ENCODE measurements at regions not wholly inside any gene's neighbourhood (a gene's known extent, or its start where the extent isn't known, plus 50 kb on each side); places are given as distances from the start of the nearest gene placed in this dataset.

- DNase-seq (ENCODE audit: low read depth in 1 of 2, low spot score in 1 of 2), result no peak
- Histone ChIP-seq H3K27ac (replicated peaks) (no peak overlapping the region), H3K4me3 (replicated peaks; ENCODE audit: insufficient read depth, low read length) (no peak overlapping the region), H3K27me3 (ENCODE audit: insufficient read depth, poor library complexity, severe bottlenecking) (no peaks in the 10 kb centered on the region)
- TF ChIP-seq, protein P1, sequence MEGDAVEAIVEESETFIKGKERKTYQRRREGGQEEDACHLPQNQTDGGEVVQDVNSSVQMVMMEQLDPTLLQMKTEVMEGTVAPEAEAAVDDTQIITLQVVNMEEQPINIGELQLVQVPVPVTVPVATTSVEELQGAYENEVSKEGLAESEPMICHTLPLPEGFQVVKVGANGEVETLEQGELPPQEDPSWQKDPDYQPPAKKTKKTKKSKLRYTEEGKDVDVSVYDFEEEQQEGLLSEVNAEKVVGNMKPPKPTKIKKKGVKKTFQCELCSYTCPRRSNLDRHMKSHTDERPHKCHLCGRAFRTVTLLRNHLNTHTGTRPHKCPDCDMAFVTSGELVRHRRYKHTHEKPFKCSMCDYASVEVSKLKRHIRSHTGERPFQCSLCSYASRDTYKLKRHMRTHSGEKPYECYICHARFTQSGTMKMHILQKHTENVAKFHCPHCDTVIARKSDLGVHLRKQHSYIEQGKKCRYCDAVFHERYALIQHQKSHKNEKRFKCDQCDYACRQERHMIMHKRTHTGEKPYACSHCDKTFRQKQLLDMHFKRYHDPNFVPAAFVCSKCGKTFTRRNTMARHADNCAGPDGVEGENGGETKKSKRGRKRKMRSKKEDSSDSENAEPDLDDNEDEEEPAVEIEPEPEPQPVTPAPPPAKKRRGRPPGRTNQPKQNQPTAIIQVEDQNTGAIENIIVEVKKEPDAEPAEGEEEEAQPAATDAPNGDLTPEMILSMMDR (IDR thresholded peaks at IDR 0.05; ENCODE audit: insufficient read depth, low read length), result no peak
- TF ChIP-seq, protein P2, sequence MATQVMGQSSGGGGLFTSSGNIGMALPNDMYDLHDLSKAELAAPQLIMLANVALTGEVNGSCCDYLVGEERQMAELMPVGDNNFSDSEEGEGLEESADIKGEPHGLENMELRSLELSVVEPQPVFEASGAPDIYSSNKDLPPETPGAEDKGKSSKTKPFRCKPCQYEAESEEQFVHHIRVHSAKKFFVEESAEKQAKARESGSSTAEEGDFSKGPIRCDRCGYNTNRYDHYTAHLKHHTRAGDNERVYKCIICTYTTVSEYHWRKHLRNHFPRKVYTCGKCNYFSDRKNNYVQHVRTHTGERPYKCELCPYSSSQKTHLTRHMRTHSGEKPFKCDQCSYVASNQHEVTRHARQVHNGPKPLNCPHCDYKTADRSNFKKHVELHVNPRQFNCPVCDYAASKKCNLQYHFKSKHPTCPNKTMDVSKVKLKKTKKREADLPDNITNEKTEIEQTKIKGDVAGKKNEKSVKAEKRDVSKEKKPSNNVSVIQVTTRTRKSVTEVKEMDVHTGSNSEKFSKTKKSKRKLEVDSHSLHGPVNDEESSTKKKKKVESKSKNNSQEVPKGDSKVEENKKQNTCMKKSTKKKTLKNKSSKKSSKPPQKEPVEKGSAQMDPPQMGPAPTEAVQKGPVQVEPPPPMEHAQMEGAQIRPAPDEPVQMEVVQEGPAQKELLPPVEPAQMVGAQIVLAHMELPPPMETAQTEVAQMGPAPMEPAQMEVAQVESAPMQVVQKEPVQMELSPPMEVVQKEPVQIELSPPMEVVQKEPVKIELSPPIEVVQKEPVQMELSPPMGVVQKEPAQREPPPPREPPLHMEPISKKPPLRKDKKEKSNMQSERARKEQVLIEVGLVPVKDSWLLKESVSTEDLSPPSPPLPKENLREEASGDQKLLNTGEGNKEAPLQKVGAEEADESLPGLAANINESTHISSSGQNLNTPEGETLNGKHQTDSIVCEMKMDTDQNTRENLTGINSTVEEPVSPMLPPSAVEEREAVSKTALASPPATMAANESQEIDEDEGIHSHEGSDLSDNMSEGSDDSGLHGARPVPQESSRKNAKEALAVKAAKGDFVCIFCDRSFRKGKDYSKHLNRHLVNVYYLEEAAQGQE (IDR thresholded peaks at IDR 0.05; ENCODE audit: insufficient replicate concordance, low read depth), result no peak
- no peak for TF ChIP-seq POLR2AphosphoS5 (IDR thresholded peaks at IDR 0.05; ENCODE audit: low read depth)
Measured at GRCh38 chrX:77162777-77163176, 284.4 kb upstream of the FGF16 start.

DNA sequence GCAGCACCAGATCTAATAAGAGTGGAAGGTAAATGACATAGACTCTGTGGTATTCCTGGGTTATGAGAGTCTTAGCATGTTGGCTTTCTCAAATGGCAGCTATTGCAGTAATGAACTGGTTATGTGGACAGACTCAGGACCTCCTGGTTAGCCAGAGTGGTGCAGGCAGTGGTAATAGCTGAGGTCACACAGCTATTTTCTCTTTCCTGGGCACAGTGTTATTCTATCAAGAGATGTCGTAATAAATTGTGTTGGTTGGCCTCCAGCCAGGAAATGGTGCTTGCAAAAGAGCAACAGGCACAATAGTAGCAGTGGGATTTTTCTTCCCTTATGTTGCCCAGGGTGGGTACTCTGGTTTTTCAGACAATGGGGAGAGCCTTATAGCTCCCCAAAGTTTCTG lies 279.2 kb upstream of the FGF16 start:
- H3K27me3 ChIP-seq (ENCODE audit: insufficient read depth, poor library complexity, severe bottlenecking), result no peaks in the 10 kb centered on the region
- H3K27ac ChIP-seq (replicated peaks), result no peak overlapping the region
- no peak overlapping the region for H3K4me3 ChIP-seq (replicated peaks; ENCODE audit: insufficient read depth, low read length)
- TF ChIP-seq, protein P1 (IDR thresholded peaks at IDR 0.05; ENCODE audit: insufficient read depth, low read length), result no peak
- TF ChIP-seq POLR2AphosphoS5 (IDR thresholded peaks at IDR 0.05; ENCODE audit: low read depth) (no peak), GABPA (IDR thresholded peaks at IDR 0.05; ENCODE audit: low read depth) (no peak), SPI1 (IDR thresholded peaks at IDR 0.05; ENCODE audit: borderline replicate concordance, low read depth) (no peak)
- TF ChIP-seq, protein P2 (IDR thresholded peaks at IDR 0.05; ENCODE audit: insufficient replicate concordance, low read depth), result no peak
- DNase-seq (ENCODE audit: low read depth in 1 of 2, low spot score in 1 of 2), result peak; percentile 0 to 65

DNA sequence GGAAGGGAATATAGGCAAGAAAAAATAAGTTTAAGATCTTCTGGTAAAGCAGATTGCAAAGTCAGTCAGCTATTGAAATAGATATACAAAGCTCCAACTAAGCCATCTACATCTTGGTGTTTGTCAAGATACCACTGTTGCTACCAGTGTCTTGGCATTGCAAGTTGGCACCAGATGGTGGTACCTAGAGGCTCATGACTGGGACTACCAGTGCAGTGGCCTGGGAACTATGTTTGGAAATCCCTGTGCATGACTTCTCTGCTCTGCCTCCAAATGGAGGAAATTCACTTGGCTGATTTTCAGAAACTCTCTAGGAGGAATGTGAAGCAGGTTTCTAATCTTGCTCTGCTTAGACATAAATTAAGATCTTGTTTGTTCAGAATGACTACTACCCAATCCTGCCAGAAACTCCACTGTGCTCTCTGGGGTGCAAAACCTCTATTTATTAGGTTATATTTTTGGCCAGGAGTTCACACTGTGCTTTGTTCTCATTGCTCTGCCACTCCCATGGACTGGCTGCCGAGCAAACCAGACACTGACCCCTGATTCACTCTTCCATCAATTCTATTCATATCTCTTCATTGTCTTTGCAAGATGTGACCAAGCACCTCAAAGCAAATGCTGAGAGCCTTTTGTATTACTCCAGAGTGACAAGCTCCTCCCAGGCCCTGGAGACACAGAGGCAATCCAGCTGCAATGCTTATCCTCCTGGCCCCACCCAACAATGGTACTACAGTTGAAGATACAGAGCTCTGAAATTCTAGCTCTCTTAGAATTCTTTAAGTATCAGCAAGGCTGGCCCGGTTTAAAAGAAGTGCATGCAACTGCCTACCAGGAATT lies 272.3 kb upstream of the FGF16 start:
- TF ChIP-seq SPI1 (IDR thresholded peaks at IDR 0.05; ENCODE audit: borderline replicate concordance, low read depth) (no peak), POLR2AphosphoS5 (IDR thresholded peaks at IDR 0.05; ENCODE audit: low read depth) (no peak), GABPA (IDR thresholded peaks at IDR 0.05; ENCODE audit: low read depth) (no peak)
- TF ChIP-seq, protein P2 (IDR thresholded peaks at IDR 0.05; ENCODE audit: insufficient replicate concordance, low read depth), result no peak
- TF ChIP-seq, protein P1 (IDR thresholded peaks at IDR 0.05; ENCODE audit: insufficient read depth, low read length), result no peak
- H3K4me3 ChIP-seq (replicated peaks; ENCODE audit: insufficient read depth, low read length), result no peak overlapping the region
- no peaks in the 10 kb centered on the region for H3K27me3 ChIP-seq (ENCODE audit: insufficient read depth, poor library complexity, severe bottlenecking)
- no peak overlapping the region for H3K27ac ChIP-seq (replicated peaks)
- DNase-seq (ENCODE audit: low read depth in 1 of 2, low spot score in 1 of 2), result no peak
